ENCODE measurements at regions not wholly inside any gene's neighbourhood (a gene's known extent, or its start where the extent isn't known, plus 50 kb on each side); places are given as distances from the start of the nearest gene placed in this dataset.

- ATAC-seq (ENCODE audit: low read depth) (no peak), DNase-seq (ENCODE audit: low spot score) (no peak)
- H3K27ac ChIP-seq (ENCODE audit: poor library complexity, severe bottlenecking) = no peak overlapping the region
- H3K36me3 ChIP-seq (ENCODE audit: low read depth) = no peaks in the 10 kb centered on the region
- TF ChIP-seq CTCF (IDR thresholded peaks at IDR 0.05; ENCODE audit: poor library complexity, severe bottlenecking) = no peak
- H3K4me3 ChIP-seq (ENCODE audit: severe bottlenecking) = no peak overlapping the region
- H3K4me1 ChIP-seq (ENCODE audit: insufficient read depth, poor library complexity, severe bottlenecking) = no peaks in the 10 kb centered on the region
- no peaks in the 10 kb centered on the region for H3K9me3 ChIP-seq (ENCODE audit: severe bottlenecking)
- no peaks in the 10 kb centered on the region for H3K27me3 ChIP-seq (ENCODE audit: insufficient read depth, poor library complexity, severe bottlenecking)
These were observed 453.9 kb downstream of the ADAMTS20 start for GRCh38 chr12:43098071-43098470.

- no peak for ATAC-seq (ENCODE audit: low read depth)
- TF ChIP-seq CTCF (IDR thresholded peaks at IDR 0.05; ENCODE audit: poor library complexity, severe bottlenecking) = no peak
- no peaks in the 10 kb centered on the region for H3K9me3 ChIP-seq (ENCODE audit: severe bottlenecking)
These were observed 454.5 kb downstream of the ADAMTS20 start for GRCh38 chr12:43097471-43097870.

DNA sequence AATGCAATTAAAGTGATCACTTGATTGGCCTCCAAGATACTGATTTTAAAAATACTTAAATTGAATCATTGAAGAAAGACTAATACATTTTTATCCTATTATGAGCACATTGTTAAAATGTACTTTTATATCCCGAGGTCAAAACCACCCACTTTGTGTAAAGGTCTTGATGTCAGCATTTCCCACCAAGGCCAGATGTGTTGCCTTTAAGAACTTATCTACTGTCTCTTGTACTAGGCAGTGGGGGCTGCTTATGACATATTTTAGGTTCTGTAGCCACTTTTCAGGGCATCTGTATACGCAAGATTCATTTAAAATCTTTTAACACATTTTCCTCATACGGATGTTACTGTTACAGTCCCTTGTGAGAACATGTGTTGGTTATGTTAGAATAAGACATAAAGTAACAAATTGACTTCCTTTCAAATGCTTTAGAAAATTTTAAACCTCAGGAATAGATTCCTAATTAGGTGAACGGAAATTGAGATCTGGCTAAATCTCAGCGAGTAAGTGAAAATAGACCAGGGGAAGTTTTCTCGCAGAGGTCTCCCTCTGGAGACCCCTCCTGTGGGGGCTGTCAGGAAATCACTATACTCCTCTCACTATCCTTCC lies 456.2 kb downstream of the ADAMTS20 start:
- TF ChIP-seq CTCF (IDR thresholded peaks at IDR 0.05; ENCODE audit: poor library complexity, severe bottlenecking) = no peak
- Histone ChIP-seq H3K4me3 (ENCODE audit: severe bottlenecking) (no peak overlapping the region), H3K9me3 (ENCODE audit: severe bottlenecking) (no peaks in the 10 kb centered on the region), H3K27ac (ENCODE audit: poor library complexity, severe bottlenecking) (no peak overlapping the region), H3K36me3 (ENCODE audit: low read depth) (no peaks in the 10 kb centered on the region), H3K4me1 (ENCODE audit: insufficient read depth, poor library complexity, severe bottlenecking) (no peaks in the 10 kb centered on the region), H3K27me3 (ENCODE audit: insufficient read depth, poor library complexity, severe bottlenecking) (no peaks in the 10 kb centered on the region)
- DNase-seq (ENCODE audit: low spot score) (no peak), ATAC-seq (ENCODE audit: low read depth) (no peak)

More at GRCh38 chr12:43097471-43097870, 454.5 kb downstream of the ADAMTS20 start:
- H3K27me3 ChIP-seq (ENCODE audit: insufficient read depth, poor library complexity, severe bottlenecking) = no peaks in the 10 kb centered on the region
- no peaks in the 10 kb centered on the region for H3K4me1 ChIP-seq (ENCODE audit: insufficient read depth, poor library complexity, severe bottlenecking)
- no peak overlapping the region for H3K4me3 ChIP-seq (ENCODE audit: severe bottlenecking)
- H3K36me3 ChIP-seq (ENCODE audit: low read depth) = no peaks in the 10 kb centered on the region
- H3K27ac ChIP-seq (ENCODE audit: poor library complexity, severe bottlenecking) = no peak overlapping the region
- DNase-seq (ENCODE audit: low spot score) = no peak

GRCh38 chr12:43094886-43095575 lies 457.0 kb downstream of the ADAMTS20 start:
- no peak for TF ChIP-seq CTCF (IDR thresholded peaks at IDR 0.05; ENCODE audit: poor library complexity, severe bottlenecking)
- Histone ChIP-seq H3K9me3 (ENCODE audit: severe bottlenecking) (no peaks in the 10 kb centered on the region), H3K4me3 (ENCODE audit: severe bottlenecking) (no peak overlapping the region), H3K27ac (ENCODE audit: poor library complexity, severe bottlenecking) (no peak overlapping the region), H3K36me3 (ENCODE audit: low read depth) (no peaks in the 10 kb centered on the region), H3K27me3 (ENCODE audit: insufficient read depth, poor library complexity, severe bottlenecking) (no peaks in the 10 kb centered on the region), H3K4me1 (ENCODE audit: insufficient read depth, poor library complexity, severe bottlenecking) (peaks cover 4% of the 10 kb centered on the region)
- DNase-seq (ENCODE audit: low spot score) = no peak
- ATAC-seq (ENCODE audit: low read depth) = no peak

DNA sequence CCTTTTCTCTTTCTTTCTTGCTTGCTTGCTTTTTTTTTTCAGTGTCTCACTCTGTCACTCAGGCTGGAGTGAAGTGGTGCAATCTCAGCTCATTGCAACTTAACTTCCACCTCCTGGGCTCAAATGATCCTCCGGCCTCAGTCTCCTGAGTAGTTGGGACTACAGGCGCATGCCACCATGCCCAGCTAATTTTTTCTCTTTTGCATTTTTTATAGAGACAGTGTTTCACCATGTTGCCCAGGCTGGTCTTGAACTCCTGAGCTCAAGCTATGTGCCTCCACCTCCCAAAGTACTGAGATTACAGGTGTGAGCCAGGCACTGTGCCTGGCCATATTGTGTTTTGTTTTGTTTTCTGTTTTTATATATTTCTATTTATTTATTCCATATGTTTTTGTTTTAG lies 461.0 kb downstream of the ADAMTS20 start:
- TF ChIP-seq CTCF (IDR thresholded peaks at IDR 0.05; ENCODE audit: poor library complexity, severe bottlenecking) = no peak
- no peaks in the 10 kb centered on the region for H3K27me3 ChIP-seq (ENCODE audit: insufficient read depth, poor library complexity, severe bottlenecking)
- ATAC-seq (ENCODE audit: low read depth) (no peak), DNase-seq (ENCODE audit: low spot score) (no peak)
- H3K27ac ChIP-seq (ENCODE audit: poor library complexity, severe bottlenecking) = no peak overlapping the region
- no peaks in the 10 kb centered on the region for H3K9me3 ChIP-seq (ENCODE audit: severe bottlenecking)
- H3K4me1 ChIP-seq (ENCODE audit: insufficient read depth, poor library complexity, severe bottlenecking) = peaks cover 4% of the 10 kb centered on the region
- no peak overlapping the region for H3K4me3 ChIP-seq (ENCODE audit: severe bottlenecking)
- no peaks in the 10 kb centered on the region for H3K36me3 ChIP-seq (ENCODE audit: low read depth)
